CD4-positive, alpha-beta T cell treated with Interleukin-1 beta for 1 hour (primary cell): ENCODE measurements at regions not wholly inside any gene's neighbourhood (a gene's known extent, or its start where the extent isn't known, plus 50 kb on each side); places are given as distances from the start of the nearest gene placed in this dataset.

Experiments
- DNase-seq, 2 donors: peaks; one replicate each; pipeline ENCODE4 v3.0.0-alpha.2; 2020 to 2022

GRCh38 chr3:21801631-21802030, 50.6 kb upstream of the ZNF385D start:
- DNase-seq = no peak

GRCh38 chr3:21803604-21804003, 52.6 kb upstream of the ZNF385D start:
- no peak for DNase-seq

DNA sequence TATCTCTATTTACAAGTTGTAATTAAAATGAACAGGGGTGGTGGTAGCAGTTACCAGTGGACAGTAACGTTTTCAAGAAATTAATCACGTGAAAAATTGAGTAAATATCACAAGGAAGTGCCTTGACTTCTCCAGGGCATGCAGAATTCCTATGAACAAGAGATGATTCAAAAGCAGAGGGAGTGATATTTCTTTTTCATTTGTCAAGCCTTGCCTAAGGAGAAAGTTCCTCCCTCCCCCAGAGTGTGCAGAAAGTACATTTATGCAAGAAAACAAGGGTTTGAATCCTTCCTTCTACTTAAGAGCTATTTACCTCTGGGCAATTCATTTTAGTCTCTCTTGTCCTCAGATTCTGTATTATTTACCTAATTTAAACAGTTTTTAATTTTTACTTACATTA, 53.3 kb upstream of the ZNF385D start:
- no peak for DNase-seq

- no peak for DNase-seq
Measured at GRCh38 chr3:21806733-21807132, 55.7 kb upstream of the ZNF385D start.

DNA sequence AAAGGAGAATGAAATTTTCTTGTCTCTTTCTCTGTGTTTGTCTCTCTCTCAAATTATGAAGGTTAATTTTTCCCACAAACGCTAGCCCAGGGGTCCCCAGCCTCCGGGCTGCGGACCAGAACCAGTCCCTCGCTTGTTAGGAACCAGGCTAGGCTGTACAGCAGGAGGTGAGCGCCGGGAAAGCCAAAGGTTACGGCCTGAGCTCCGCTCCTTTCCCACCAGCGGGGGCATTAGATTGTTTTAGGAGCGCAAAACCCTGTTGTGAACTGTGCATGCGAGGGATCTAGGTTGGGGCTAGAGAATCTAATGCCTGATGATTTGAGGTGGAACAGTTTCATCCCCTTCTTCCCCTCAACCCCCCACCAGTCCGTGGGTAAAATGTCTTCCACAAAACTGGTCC, 74.7 kb upstream of the ZNF385D start:
- no peak for DNase-seq

- DNase-seq = no peak
Measured at GRCh38 chr3:21826416-21826815, 75.4 kb upstream of the ZNF385D start.

- no peak for DNase-seq
Measured at GRCh38 chr3:21830541-21830940, 79.5 kb upstream of the ZNF385D start.

GRCh38 chr3:21835264-21835663, 84.3 kb upstream of the ZNF385D start:
- no peak for DNase-seq

DNA sequence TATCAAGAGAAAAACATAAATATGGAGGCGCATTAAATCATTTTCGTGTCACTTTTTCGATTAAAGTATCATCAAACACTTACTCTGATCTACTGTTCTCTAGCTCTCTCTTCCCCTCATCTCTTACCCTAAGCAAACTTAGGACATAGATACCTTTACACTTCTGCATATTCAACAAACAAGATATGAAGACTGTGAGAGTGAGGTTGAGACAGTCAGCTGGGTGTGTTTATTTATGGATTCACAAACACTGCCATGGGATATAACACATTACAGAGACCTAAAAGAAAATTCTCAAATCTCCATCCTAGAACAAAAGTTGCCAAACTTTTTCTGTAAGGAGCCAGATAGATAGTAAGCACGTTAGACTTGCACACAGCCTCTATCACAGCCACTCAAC, 85.2 kb upstream of the ZNF385D start:
- DNase-seq = no peak

DNA sequence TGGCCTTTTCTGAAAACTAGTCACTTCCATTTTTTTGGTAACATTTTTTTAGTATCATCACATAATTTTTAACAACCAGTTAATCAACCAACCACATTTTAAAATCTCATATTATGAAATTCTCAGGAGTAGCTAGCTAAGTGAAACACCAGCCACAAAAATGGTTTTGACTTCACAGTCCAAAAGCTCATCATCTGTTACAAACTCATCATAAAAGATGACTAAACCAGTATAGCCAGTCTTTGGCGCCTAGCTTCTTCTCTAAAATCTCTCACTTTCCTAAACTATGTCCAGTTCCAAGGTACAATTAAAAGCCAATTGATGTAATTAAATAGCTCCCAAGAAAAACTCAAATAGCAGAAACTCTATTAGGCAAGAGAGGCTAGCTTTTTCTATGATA, 88.2 kb upstream of the ZNF385D start:
- DNase-seq = no peak

DNA sequence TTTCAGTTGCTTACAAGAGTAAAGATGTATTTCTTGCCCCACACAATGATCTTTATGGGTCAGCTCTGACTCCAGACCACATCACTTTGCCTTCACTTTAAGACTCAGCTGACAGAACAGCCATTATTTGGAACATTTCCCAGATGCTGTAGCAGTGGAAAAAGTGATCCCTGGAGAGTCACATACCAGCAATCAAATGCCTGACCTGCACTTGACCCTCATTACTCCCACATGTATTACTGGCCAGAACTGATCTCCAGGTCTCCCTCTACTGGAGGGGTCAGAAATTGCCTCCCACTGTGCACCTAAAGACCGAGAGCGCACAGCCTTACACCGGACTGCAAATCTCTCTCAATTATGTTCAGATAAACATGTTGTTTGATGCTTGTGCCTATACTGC, 88.6 kb upstream of the ZNF385D start:
- DNase-seq = no peak

- DNase-seq = no peak
Measured at GRCh38 chr3:21847005-21847404, 96.0 kb upstream of the ZNF385D start.

DNA sequence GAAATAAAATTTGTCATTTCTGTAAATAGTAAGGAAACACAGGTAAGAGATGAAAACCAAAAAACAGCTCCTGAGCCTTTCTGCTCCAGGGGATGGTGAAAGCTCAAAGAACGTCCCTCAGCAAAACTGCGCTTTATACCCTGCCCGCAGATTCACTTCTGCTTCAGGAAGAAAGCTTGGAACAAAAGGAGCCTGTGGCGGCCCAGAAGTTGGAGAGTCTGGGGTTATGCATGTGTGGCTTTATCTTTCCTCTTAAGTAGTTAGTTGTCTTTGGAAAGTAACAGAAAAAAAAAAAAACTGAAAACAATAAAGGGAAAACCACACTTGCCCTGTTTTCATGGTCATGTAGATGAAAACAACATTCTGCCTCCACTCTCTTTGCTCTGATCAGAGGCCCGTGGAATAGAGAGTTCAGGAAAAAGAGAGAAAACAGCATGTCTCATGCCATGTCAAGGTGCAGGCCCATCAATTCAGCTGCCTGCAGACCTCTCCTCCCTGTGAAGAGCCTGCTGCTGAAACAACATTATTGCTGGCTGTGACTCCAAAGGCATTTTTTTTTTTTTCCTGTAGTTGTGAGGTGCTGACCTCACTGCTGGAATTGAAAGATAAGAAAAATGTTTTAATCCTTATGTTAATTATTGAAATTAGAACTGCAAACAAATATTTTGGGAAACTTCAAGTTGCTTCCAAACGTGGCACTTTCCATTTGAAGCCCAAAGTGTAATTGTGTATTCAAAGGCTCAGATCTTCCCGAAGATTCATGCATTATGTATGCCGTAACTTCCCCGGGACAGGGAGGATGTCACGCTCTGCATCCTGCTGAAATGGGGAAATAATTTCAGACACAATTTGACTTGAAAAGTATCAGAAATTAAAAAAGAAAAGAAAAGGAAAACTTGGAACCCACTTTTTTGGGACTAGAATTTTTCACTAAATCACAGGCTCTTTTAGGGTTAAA, 108.4 kb upstream of the ZNF385D start:
- no peak for DNase-seq

DNA sequence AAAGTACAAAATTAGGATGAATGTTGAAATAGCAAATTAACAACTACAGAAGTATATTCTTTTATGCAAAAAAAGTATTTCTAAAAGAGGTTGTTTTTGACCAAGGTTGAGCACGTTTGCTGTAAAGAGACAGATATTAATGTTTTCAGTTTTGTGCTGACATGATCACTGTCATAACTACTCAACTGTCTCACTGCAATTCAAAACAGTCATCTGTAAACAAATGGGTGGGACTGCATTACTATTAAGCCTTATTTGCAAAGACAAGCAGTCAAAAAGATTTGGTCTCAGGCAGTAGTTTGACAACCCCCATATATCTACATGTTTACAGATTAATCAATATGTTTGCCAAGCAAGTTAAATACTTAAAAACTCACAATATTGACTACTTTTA, 109.1 kb upstream of the ZNF385D start:
- no peak for DNase-seq

- DNase-seq = no peak
Measured at GRCh38 chr3:21860657-21861056, 109.6 kb upstream of the ZNF385D start.

DNA sequence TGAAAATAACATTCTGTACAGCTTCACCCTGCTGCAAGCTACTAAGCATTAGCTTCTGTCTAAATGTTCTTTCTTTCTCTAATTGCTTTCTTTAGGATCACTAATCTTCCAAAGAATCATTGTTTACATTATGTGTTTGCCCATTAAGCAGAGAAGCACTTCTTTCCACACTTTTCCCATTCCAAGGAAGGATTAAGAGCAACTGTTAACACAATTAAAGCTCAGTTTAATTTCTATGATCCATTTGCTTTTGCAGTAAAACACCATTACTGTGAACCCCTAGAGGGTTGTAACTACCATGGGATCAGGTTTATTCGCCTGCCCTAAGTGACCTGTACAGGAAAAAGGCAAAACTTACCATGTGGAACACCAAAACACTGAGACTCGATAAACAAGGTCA, 125.8 kb upstream of the ZNF385D start:
- DNase-seq = no peak

- no peak for DNase-seq
Measured at GRCh38 chr3:21877214-21877754, 126.3 kb upstream of the ZNF385D start.

GRCh38 chr3:21879184-21879886, 128.3 kb upstream of the ZNF385D start:
- no peak for DNase-seq

- DNase-seq = no peak
Measured at GRCh38 chr3:21888656-21889055, 137.6 kb upstream of the ZNF385D start.

- no peak for DNase-seq
Measured at GRCh38 chr3:21889166-21889565, 138.2 kb upstream of the ZNF385D start.

DNA sequence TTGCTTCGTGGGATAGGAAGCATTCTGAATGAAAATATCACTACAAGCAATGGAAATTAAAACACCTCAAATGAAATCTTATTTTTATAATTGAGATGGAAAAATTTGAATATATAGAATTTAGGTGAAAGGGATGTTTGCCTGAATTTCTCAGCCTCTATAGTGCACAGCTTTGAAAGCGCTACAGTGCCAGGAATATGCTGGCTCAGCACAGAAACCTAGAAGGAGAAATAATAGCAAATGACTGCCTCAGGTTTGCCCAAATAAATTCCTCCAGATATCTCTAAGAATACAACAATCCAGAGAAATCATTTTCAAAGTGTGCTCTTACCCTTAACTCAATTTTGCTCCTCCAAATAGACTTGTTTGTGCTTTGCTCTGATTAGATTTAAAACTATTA, 141.1 kb upstream of the ZNF385D start:
- DNase-seq = no peak

DNA sequence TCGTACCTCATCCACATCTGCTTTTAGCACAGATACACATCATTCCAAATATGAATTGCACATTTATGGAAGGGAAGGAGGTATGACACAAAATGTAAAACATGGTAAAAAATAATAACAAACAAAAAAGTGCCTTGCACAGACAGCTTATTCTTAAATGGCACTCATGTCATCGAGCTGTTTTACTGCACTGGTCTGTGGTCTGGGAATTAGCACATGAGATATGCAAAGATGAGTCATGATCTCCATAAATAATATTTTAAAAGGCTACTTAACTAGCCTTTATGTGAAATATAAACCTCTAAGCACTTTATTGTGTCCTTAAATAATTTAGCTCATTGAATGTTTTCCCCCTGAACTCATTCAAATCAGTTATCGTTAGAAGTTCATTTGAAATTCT, 142.2 kb upstream of the ZNF385D start:
- DNase-seq = no peak

- DNase-seq = no peak
Measured at GRCh38 chr3:21894459-21895340, 143.7 kb upstream of the ZNF385D start.
